Fibroblast of gingiva (primary cell): ENCODE measurements at regions not wholly inside any gene's neighbourhood (a gene's known extent, or its start where the extent isn't known, plus 50 kb on each side); places are given as distances from the start of the nearest gene placed in this dataset.
A peak's percentile ranks its signal among the peaks of the same experiment; 100 is the strongest.

Experiments used
- DNase-seq: peaks from one replicate; pipeline ENCODE4 v3.0.0-alpha.2; 2011; ENCODE audit warnings: low read depth

DNA sequence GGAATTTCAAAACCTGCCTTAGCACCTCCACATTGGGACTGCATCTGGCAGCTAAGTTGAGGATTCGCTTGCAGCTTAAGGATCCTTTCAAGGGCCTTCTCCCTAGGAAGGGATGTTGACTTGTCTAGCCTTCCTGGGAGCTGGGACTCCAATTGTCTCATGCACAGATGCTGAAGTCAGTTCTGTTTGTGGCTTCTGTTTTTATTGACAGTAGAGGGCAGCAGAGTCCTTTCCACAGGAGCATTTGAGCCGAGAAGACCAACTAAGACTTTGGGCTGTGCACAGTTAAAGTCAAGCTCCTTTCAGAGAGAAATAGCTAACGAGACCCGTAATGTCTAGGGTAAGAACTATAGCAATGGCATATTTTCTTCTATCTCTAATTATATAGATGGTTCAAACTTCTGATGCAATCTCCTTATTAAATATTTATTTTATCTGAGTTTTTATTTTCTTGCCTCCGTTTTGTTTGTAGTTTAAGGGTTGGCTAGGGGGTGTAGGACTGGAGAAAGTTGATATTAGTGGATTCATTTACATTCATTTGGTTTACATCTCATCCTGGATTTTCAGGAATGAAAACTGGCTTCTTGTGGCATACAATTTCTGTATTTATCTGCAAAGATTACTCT lies 59.7 kb upstream of the KBTBD8 start:
- DNase-seq, result peak; percentile 59

DNA sequence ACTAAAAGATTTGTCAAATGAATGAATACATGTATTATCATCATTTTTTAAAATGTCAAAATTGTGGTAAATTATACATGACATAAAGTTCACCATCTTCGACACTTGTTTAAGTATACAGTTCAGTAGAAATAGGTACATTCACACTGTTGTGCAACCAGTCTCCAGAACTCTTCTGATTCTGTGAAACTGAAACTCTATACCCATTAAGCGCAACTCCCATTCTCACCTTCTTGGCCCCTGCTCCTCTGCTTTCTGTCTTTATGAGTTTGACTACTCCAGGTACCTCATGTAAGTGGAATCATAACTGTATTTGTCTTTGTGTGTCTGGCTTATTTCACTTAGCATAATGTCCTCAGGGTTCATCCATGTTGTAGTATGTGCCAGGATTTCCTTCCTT lies 50.1 kb upstream of the KBTBD8 start:
- DNase-seq, result no peak
